B cell (primary cell): ENCODE measurements at regions not wholly inside any gene's neighbourhood (a gene's known extent, or its start where the extent isn't known, plus 50 kb on each side); places are given as distances from the start of the nearest gene placed in this dataset.
A peak's percentile ranks its signal among the peaks of the same experiment; 100 is the strongest.

Experiments
- ATAC-seq: fragments of 200-7000 bp; cut with Tn5 transposase; one replicate; pipeline ENCODE4 v1.10.0; 2021; ENCODE audit warnings: low read depth, mild to moderate bottlenecking, moderate number of reproducible peaks, moderate library complexity
- CTCF ChIA-PET: fragments of 350-600 bp; sonication (Branson Sonifier 250); formaldehyde crosslinking; loops from one replicate; lab custom pipeline; 2021; ENCODE audit warnings: antibody characterized with exemption, inconsistent platforms; lab: Charles Lee
- POLR2A ChIA-PET: fragments of 350-600 bp; sonication (Branson Sonifier 250); formaldehyde crosslinking; loops from one replicate; lab custom pipeline; 2021; ENCODE audit warnings: antibody characterized with exemption; lab: Charles Lee
- DNase-seq: peaks from one replicate; pipeline ENCODE4 v3.0.0; 2013
- H2AFZ ChIP-seq: 2 replicates; pipeline ENCODE4 v1.6.1; 2012; ENCODE audit warnings: mild to moderate bottlenecking, low read depth, low read length; ENCODE audit not compliant: insufficient read depth, poor library complexity, severe bottlenecking
- H3K27ac ChIP-seq, 2 donors: 1 replicate in 1 of 2; 2 replicates in 1 of 2; pipeline ENCODE4 v1.5.1; 2012 to 2013; ENCODE audit warnings: low read length in 2 of 2, mild to moderate bottlenecking in 2 of 2, moderate library complexity in 1 of 2
- H3K27me3 ChIP-seq, 4 experiments: fragments of 200-600 bp in 1 of 4; sonication (generic) in 1 of 4; replicated peaks in 1 of 4; 1 replicate in 2 of 4; 2 replicates in 2 of 4; pipeline versions ENCODE4 v1.6.1 to v1.7.0; 2013 to 2016; ENCODE audit warnings: low read length in 3 of 4, mild to moderate bottlenecking in 2 of 4, mixed read lengths in 1 of 4, moderate library complexity in 1 of 4; ENCODE audit not compliant: insufficient read depth in 4 of 4, control insufficient read depth in 3 of 4; ENCODE audit errors: control extremely low read depth in 1 of 4
- H3K36me3 ChIP-seq, 2 experiments: replicated peaks in 1 of 2; 1 replicate in 1 of 2; 2 replicates in 1 of 2; pipeline versions ENCODE4 v1.6.1 to v1.7.1; 2013; ENCODE audit warnings: low read length in 1 of 2; ENCODE audit not compliant: insufficient read depth in 2 of 2, control insufficient read depth in 1 of 2; ENCODE audit errors: control extremely low read depth in 1 of 2, extremely low read depth in 1 of 2
- H3K4me1 ChIP-seq, 2 donors: fragments of 200-600 bp in 1 of 2; sonication (generic) in 1 of 2; 1 replicate in 1 of 2; 2 replicates in 1 of 2; pipeline versions ENCODE4 v1.5.1 to v1.6.1; 2013 to 2017; ENCODE audit warnings: low read length in 2 of 2; ENCODE audit not compliant: control insufficient read depth in 2 of 2, insufficient read depth in 2 of 2
- H3K4me2 ChIP-seq: replicated peaks from 2 replicates; pipeline ENCODE3; 2012; ENCODE audit warnings: mild to moderate bottlenecking, low read depth, low read length; ENCODE audit not compliant: poor library complexity, severe bottlenecking
- H3K4me3 ChIP-seq, 5 experiments: fragments of 200-600 bp in 1 of 5; sonication (generic) in 1 of 5; 1 replicate in 3 of 5; 2 replicates in 2 of 5; pipeline versions ENCODE4 v1.5.1 to v1.7.0; 2011 to 2016; ENCODE audit warnings: low read length in 4 of 5, mild to moderate bottlenecking in 4 of 5, low read depth in 2 of 5, control low read depth in 1 of 5, moderate library complexity in 1 of 5; ENCODE audit not compliant: insufficient read depth in 1 of 5; ENCODE audit errors: control extremely low read depth in 1 of 5, extremely low read depth in 1 of 5
- H3K79me2 ChIP-seq: fragments of 200-600 bp; sonication (generic); one replicate; pipeline ENCODE4 v1.6.0; 2016; ENCODE audit warnings: low read length; ENCODE audit not compliant: control insufficient read depth, insufficient read depth
- H3K9ac ChIP-seq: fragments of 200-600 bp; sonication (generic); 2 replicates; pipeline ENCODE4 v1.6.1; 2017; ENCODE audit warnings: mild to moderate bottlenecking, low read length, moderate library complexity
- H3K9me3 ChIP-seq, 3 donors: one replicate each; pipeline versions ENCODE4 v1.6.1 to v1.7.1; 2013; ENCODE audit warnings: low read length in 2 of 3; ENCODE audit not compliant: control insufficient read depth in 2 of 3, insufficient read depth in 1 of 3; ENCODE audit errors: control extremely low read depth in 1 of 3
- H4K20me1 ChIP-seq: 2 replicates; pipeline ENCODE4 v1.6.0; 2012; ENCODE audit warnings: mild to moderate bottlenecking, low read length; ENCODE audit not compliant: insufficient read depth, control insufficient read depth, poor library complexity, severe bottlenecking
- H3K27ac Mint-ChIP-seq: one replicate; pipeline ENCODE4 v1.8.0; 2021; ENCODE audit warnings: mixed read lengths
- H3K27me3 Mint-ChIP-seq: one replicate; pipeline ENCODE4 v1.8.0; 2021; ENCODE audit warnings: mixed read lengths
- H3K4me1 Mint-ChIP-seq: one replicate; pipeline ENCODE4 v1.8.0; 2021; ENCODE audit warnings: mixed read lengths
- H3K4me3 Mint-ChIP-seq: one replicate; pipeline ENCODE4 v1.8.0; 2021; ENCODE audit warnings: mixed read lengths
- H3K9me3 Mint-ChIP-seq: one replicate; pipeline ENCODE4 v1.8.0; 2022; ENCODE audit warnings: mixed read lengths; ENCODE audit not compliant: insufficient read depth
- CTCF ChIP-seq: fragments of 200-600 bp; IDR thresholded peaks from one replicate; pipeline ENCODE4 v1.8.0; 2022; ENCODE audit warnings: antibody characterized with exemption, mild to moderate bottlenecking
- EZH2 ChIP-seq: IDR thresholded peaks from 2 replicates; pipeline ENCODE4 v1.6.1; 2012; ENCODE audit warnings: borderline replicate concordance, low read depth, mild to moderate bottlenecking, moderate library complexity, low read length; ENCODE audit not compliant: insufficient read depth, poor library complexity, severe bottlenecking
- WGBS: methylation state at CpG from one replicate; pipeline ENCODE4 v1.1.5; 2013; ENCODE audit warnings: missing lambda C conversion rate; ENCODE audit not compliant: insufficient coverage; 5-methylcytosine and 5-hydroxymethylcytosine counted together
- intact Hi-C: fragments of 100-400 bp; cut with micrococcal nuclease; formaldehyde crosslinking; loops from one replicate; pipeline ENCODE4 v1.10.0; 2022

- no peak for TF ChIP-seq CTCF
- no peak for TF ChIP-seq EZH2
- CTCF ChIA-PET = interaction anchor here (0.6 to 2.8 kb wide), 2 partner anchors 83 to 267 kb away, joined by 3 to 10 read pairs; no protein-coding TSS in a partner anchor
- H4K20me1 ChIP-seq = no peaks in the 10 kb centered on the region
- intact Hi-C loops = no loop called here
- POLR2A ChIA-PET = interaction anchor here (3.4 kb wide), 1 partner anchor 83 kb away, joined by 27 read pairs; no protein-coding TSS in a partner anchor
- H3K27ac Mint-ChIP-seq = peak overlapping the region; percentile 95
- WGBS = 93% methylated on average over 6 of the region's 8 CpGs
- DNase-seq = no peak
- no peak overlapping the region for H3K4me3 Mint-ChIP-seq
- H3K27me3 ChIP-seq = no peaks in the 10 kb centered on the region
- H3K4me1 Mint-ChIP-seq = peaks cover 47% of the 10 kb centered on the region
- no peaks in the 10 kb centered on the region for H3K36me3 ChIP-seq
- no peaks in the 10 kb centered on the region for H3K79me2 ChIP-seq
- H3K27me3 Mint-ChIP-seq = no peaks in the 10 kb centered on the region
- no peak for ATAC-seq
- H3K4me2 ChIP-seq = peak overlapping the region; percentile 83
- H3K9ac ChIP-seq = no peak overlapping the region
- H3K4me3 ChIP-seq = no peak overlapping the region
- no peaks in the 10 kb centered on the region for H3K9me3 Mint-ChIP-seq
- peak overlapping the region; percentile 58 to 76 for H3K27ac ChIP-seq
- peaks cover 21 to 37% of the 10 kb centered on the region in 2 donors for H3K4me1 ChIP-seq
- H2AFZ ChIP-seq = peak overlapping the region; percentile 72
- H3K9me3 ChIP-seq = no peaks in the 10 kb centered on the region
These were observed 301.5 kb downstream of the RRAGC start for GRCh38 chr1:38558055-38558454.

GRCh38 chr1:38555594-38555993 lies 304.0 kb downstream of the RRAGC start:
- CTCF ChIA-PET = no interaction called here

More at GRCh38 chr1:38555594-38555993, 304.0 kb downstream of the RRAGC start:
- Histone ChIP-seq H2AFZ (no peak overlapping the region), H3K79me2 (no peaks in the 10 kb centered on the region), H3K27me3 (peaks cover 0 to 10% (median 3%) of the 10 kb centered on the region in 4 experiments), H3K27ac (no peak overlapping the region), H3K9ac (no peak overlapping the region), H3K4me2 (no peak overlapping the region), H3K36me3 (no peaks in the 10 kb centered on the region), H4K20me1 (no peaks in the 10 kb centered on the region), H3K9me3 (no peaks in the 10 kb centered on the region), H3K4me1 (peaks cover 15 to 31% of the 10 kb centered on the region in 2 donors), H3K4me3 (no peak overlapping the region)
- Mint-ChIP-seq H3K4me3 (no peak overlapping the region), H3K27ac (peak overlapping the region; percentile 11), H3K27me3 (peaks cover 8% of the 10 kb centered on the region), H3K4me1 (peaks cover 38% of the 10 kb centered on the region), H3K9me3 (no peaks in the 10 kb centered on the region)
- DNase-seq (no peak), ATAC-seq (no peak)
- no peak for TF ChIP-seq CTCF
- no peak for TF ChIP-seq EZH2
- intact Hi-C loops = no loop called here
- no CpG with 5 or more reads among the region's 1 CpG for WGBS
- POLR2A ChIA-PET = no interaction called here
